HL-60 (cell line): ENCODE measurements at regions not wholly inside any gene's neighbourhood (a gene's known extent, or its start where the extent isn't known, plus 50 kb on each side); places are given as distances from the start of the nearest gene placed in this dataset.

Experiments used
- CTCF ChIP-seq: IDR thresholded peaks from one replicate; pipeline ENCODE4 v1.5.1; 2011; ENCODE audit warnings: low read length, control low read depth, inconsistent platforms; ENCODE audit not compliant: insufficient read depth
- GABPA ChIP-seq: IDR thresholded peaks from 2 replicates; pipeline ENCODE4 v1.6.1; 2012; ENCODE audit warnings: low read depth
- POLR2AphosphoS5 ChIP-seq: IDR thresholded peaks from 2 replicates; pipeline ENCODE4 v1.6.1; 2012; ENCODE audit warnings: low read depth
- TF ChIP-seq, protein P1 (sequence below): IDR thresholded peaks from 2 replicates; pipeline ENCODE4 v1.6.1; 2012; ENCODE audit warnings: low read depth; ENCODE audit not compliant: insufficient replicate concordance

DNA sequence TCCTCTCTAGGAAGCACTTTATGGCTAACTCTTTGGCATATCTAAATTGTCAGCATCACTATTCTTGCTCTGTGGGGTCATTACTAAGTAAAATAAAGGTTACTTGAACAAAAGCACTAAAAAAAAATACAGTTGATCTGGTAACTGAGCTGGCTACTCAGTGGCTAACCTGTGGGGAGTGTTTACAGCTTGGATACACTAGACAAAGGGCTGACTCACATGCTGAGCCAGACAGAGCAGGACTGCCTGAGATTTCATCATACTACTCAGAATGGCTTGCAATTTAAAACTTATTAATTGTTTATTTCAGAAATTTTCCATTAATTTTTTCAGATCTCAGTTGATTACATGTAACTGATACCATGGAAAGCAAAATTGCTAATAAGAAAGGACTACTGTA is 1690.4 kb upstream of the SLC39A10 start:
- no peak for TF ChIP-seq CTCF
- TF ChIP-seq GABPA: no peak
- TF ChIP-seq, protein P1, sequence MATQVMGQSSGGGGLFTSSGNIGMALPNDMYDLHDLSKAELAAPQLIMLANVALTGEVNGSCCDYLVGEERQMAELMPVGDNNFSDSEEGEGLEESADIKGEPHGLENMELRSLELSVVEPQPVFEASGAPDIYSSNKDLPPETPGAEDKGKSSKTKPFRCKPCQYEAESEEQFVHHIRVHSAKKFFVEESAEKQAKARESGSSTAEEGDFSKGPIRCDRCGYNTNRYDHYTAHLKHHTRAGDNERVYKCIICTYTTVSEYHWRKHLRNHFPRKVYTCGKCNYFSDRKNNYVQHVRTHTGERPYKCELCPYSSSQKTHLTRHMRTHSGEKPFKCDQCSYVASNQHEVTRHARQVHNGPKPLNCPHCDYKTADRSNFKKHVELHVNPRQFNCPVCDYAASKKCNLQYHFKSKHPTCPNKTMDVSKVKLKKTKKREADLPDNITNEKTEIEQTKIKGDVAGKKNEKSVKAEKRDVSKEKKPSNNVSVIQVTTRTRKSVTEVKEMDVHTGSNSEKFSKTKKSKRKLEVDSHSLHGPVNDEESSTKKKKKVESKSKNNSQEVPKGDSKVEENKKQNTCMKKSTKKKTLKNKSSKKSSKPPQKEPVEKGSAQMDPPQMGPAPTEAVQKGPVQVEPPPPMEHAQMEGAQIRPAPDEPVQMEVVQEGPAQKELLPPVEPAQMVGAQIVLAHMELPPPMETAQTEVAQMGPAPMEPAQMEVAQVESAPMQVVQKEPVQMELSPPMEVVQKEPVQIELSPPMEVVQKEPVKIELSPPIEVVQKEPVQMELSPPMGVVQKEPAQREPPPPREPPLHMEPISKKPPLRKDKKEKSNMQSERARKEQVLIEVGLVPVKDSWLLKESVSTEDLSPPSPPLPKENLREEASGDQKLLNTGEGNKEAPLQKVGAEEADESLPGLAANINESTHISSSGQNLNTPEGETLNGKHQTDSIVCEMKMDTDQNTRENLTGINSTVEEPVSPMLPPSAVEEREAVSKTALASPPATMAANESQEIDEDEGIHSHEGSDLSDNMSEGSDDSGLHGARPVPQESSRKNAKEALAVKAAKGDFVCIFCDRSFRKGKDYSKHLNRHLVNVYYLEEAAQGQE: no peak
- TF ChIP-seq POLR2AphosphoS5: no peak
